Frontal cortex (tissue), 3 donors: ENCODE measurements at regions not wholly inside any gene's neighbourhood (a gene's known extent, or its start where the extent isn't known, plus 50 kb on each side); places are given as distances from the start of the nearest gene placed in this dataset.
"Not testable (repeated sequence)": the region's sequence is repeated elsewhere in the genome, so short reads cannot be mapped to it uniquely, and the experiment has no call there.

Experiments
- DNase-seq, 2 donors: peaks; one replicate each; pipeline ENCODE4 v3.0.0; 2012; ENCODE audit warnings: low spot score in 2 of 2
- FAIRE-seq: peaks from 2 replicates; lab custom pipeline; 2012; peaks lifted over from hg19 to GRCh38; lab: Jason Lieb, UNC
- donor health status: control.
- donor health status: control.
- donor health status: control.

DNA sequence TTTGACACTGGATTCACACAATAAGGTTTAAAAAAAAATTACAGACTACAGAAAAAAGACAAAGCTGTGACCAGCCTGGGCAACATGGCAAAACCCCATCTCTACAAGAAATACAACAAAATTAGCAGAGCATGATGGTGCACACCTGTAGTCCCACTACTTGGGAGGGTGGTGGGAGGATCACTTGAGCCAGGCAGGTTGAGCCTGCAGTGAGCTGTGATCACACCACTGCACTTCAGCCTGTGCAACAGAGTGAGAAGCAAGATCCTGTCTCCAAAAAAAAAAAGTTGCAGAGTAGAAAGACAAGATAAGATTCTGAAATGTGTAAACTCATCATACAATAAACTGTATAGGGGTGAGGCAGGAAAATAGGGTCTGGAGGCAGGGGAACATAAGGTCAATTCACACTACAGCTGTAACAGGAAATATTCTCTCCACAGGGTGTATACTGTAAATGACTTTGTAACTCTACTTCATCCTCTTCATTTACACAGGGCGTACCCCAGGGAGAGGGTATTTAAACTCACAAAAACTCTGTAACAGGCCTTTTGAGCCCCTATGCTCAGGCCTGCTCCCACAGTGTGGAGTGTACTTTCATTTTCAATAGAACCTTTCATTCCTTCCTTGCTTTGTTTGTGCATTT lies 112.6 kb upstream of the MAPK10 start:
- FAIRE-seq (no peak), DNase-seq (no peak)

DNA sequence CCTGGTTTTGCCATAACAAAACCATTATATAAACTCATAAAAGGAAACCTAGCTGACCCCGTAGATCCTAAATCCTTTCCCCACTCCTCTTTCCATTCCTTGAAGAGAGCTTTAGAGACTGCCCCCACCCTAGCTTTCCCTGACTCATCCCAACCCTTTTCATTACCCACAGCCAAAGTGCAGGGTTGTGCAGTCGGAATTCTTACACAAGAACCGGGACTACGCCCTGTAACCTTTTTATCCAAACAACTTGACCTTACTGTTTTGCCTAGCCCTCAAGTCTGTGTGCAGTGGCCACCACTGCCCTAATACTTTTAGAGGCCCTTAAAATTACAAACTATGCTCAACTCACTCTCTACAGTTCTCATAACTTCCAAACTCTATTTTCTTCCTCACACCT lies 116.0 kb upstream of the PTPN13 start:
- not testable (repeated sequence) for DNase-seq, FAIRE-seq

- no peak for FAIRE-seq
- DNase-seq = no peak
Observed at GRCh38 chr4:86481440-86481839, 112.7 kb upstream of the PTPN13 start.

DNA sequence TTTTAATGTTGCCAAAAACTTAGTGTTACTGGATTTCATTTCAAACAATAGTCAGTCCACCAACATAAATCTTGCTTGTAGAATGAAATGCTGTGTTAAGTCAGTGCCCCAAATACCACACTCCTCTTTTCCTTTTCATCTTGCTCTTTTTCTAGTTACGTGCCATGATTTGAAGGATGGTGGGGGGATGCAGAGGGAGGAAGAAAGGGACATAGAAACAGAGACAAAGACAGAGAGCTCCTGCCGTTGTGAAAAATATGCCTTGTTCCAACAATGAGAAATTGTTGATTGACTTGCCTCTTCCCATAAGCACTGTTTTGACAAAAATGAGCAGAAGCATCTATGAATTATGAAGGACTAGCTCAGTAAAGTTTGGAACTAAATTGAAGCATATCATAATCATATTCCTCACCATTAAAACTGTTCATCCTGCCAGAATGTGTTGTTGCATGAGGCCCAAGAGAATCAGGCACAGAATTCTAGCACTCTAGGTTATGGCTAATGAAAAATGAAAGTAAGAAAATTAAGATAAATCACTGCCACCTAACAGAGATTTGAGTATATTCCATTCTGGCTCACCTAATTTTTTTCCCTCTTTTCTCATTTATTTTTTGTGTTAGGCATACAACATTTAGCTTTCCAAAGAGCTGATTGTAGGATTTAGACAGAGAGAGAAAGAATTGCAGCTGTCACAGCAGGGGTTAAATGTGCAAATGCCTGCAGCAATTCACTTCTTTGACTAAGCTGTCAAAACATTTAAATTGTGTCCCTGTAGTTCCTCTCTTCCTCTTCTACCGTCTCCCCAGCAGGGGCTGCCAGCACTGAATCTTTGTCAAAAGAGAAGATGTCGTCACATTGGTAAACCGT lies 111.6 kb upstream of the PTPN13 start:
- FAIRE-seq (no peak), DNase-seq (no peak)

GRCh38 chr4:86483173-86483490 lies 111.0 kb upstream of the PTPN13 start:
- no peak for FAIRE-seq
- no peak for DNase-seq

GRCh38 chr4:86483773-86484172 lies 110.3 kb upstream of the PTPN13 start:
- DNase-seq (no peak), FAIRE-seq (no peak)

DNA sequence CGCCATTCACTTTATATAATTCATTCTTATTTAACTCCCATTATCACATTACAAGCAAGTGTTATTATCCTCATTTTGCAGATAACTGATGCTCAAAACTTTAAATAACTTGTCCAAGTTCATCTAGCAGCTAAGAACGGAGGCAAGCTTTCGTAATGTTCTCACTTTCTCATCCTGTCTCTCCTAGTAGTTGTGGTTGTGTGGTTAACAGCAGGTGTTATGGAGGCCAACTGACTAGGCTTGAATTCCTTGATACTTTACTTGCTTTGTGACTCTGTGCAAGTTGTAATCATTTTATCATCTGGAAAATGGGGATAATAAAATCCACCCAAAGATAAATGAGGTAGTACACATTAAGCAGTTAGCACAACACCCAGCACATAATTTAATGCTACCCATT lies 109.9 kb upstream of the PTPN13 start:
- DNase-seq (no peak), FAIRE-seq (no peak)

- FAIRE-seq = no peak
- DNase-seq = no peak
Observed at GRCh38 chr4:86487738-86488348, 106.3 kb upstream of the PTPN13 start.

GRCh38 chr4:86493460-86493859 lies 100.7 kb upstream of the PTPN13 start:
- DNase-seq = no peak
- FAIRE-seq = no peak

- FAIRE-seq (peak; percentile 95), DNase-seq (peak in 1 of 2 donors; percentile 23)
Observed at GRCh38 chr4:86496094-86497080, 97.7 kb upstream of the PTPN13 start.

GRCh38 chr4:86497131-86497530 lies 97.0 kb upstream of the PTPN13 start:
- DNase-seq (no peak), FAIRE-seq (no peak)

DNA sequence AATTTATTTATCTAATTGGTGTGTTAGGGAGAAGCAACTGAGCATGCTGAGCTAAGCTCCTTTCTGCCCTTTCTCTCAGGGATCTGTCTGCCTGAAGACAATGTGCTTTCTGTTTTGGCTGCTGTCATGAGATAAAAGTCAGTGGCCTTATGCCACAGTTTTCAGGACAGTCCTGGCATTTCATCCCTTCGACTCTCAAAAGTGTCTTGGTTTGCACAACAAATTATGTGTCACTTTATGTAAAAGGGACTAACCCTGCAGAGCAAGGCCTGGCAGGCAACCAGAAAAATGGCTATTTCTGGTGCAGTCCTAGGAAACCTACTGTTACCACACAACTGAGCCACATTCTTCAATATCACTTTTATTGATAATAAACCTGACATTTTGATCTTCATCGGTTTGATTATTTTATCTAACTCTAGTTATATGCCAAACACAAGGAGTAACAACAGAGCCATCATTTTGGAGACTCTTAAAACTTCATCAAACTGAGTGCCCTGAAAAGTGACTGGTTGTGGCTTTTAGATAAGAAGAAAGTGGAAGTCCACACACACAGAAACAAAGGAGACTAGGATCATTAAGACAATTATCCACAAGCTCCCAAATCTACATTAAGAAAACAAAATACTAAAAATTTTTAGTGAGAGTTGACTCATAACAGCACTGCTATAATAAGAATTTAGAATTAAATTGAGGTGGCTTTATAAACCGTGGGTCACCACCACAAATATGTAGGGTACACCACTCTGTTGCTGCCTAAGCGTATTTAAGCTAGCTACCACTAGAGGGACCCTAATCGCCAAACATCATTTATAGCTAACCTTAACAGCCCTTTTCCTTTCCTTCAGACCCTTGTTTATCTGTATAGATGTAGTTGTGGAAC lies 95.9 kb upstream of the PTPN13 start:
- FAIRE-seq = peak; percentile 23
- no peak for DNase-seq

- FAIRE-seq (no peak), DNase-seq (no peak)
Observed at GRCh38 chr4:86498863-86499166, 95.3 kb upstream of the PTPN13 start.

DNA sequence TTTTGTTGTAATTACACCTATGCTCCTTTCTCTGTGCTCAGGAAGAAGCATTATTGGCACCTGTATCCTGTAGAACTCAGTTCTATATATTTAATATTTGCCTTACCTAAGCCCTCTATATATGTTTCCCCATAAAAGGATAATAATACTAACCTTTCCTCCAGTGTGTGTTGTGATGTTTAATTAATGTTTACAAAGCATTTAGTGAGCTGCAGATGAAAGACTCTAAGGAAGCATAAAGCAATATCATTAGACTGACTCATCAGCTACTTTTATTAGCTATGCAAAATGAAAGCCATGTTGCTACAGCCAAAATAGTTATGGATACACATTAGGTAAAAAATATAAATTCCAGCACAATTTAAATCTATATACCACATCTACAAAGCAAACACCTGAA lies 93.6 kb upstream of the PTPN13 start:
- no peak for DNase-seq

GRCh38 chr4:86502081-86502480 lies 92.0 kb upstream of the PTPN13 start:
- FAIRE-seq (no peak), DNase-seq (no peak)

More for the DNA sequence above, 93.6 kb upstream of the PTPN13 start:
- FAIRE-seq = no peak

DNA sequence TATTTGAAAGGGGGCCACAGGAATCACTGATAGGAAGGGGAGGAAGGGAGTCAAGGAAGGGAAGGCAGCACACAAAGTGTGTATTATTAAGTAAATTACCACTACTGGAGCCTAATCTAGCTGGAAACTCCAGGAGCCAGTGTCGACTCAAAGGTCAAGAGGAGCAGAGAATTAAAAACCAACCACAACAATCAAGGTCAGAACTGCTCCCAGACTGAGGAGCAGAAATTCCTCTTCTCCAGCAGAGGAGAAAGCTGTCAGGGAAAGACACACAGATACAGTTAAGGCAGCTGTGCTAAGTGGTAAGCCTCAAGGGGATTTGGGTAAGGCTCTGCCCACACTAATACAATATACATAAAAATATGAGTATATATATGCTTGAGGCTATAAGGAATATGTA lies 87.5 kb upstream of the PTPN13 start:
- FAIRE-seq = no peak
- no peak for DNase-seq

DNA sequence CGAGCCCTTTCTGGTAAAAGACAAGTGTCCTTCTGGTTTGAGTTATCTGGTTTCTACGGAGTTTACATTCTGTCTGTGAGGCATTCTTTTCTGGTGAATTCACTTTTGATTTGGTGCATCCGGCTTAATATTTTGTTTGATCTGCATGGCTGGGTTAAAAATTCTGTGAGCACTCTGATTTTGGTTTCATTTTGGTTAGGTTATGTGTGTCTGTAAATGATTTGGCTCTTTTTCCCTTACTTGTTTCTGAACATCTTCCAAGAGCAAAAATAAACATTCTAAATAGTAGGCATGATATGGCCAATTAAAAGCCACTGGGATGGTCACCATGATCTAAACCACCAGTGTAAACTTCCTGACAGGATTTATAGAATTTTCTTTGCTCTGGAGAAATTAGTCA lies 85.7 kb upstream of the PTPN13 start:
- DNase-seq (no peak), FAIRE-seq (no peak)

- FAIRE-seq = no peak
- DNase-seq = no peak
Observed at GRCh38 chr4:86511590-86511989, 82.5 kb upstream of the PTPN13 start.

DNA sequence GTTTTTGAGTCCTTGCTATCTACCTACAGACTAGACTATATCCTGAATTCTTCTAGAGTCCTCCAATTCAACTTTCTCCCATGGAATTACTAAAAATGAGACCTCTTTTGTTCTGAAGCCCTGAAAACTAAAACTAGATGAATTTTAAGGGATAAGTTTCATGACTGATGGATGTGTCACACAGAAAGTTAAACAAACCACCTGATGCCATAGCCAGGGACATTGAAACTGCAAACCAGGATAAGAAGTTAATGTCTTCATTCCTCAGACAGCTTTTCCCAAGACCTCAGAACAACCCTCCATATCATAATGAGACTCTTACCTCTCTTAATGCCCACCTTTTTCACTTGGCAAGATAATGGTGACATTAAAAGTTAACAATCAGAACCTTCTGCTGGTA lies 81.5 kb upstream of the PTPN13 start:
- FAIRE-seq (no peak), DNase-seq (no peak)
